ENCODE measurements at regions not wholly inside any gene's neighbourhood (a gene's known extent, or its start where the extent isn't known, plus 50 kb on each side); places are given as distances from the start of the nearest gene placed in this dataset.
"Not testable (repeated sequence)": the region's sequence is repeated elsewhere in the genome, so short reads cannot be mapped to it uniquely, and the experiment has no call there.

DNA sequence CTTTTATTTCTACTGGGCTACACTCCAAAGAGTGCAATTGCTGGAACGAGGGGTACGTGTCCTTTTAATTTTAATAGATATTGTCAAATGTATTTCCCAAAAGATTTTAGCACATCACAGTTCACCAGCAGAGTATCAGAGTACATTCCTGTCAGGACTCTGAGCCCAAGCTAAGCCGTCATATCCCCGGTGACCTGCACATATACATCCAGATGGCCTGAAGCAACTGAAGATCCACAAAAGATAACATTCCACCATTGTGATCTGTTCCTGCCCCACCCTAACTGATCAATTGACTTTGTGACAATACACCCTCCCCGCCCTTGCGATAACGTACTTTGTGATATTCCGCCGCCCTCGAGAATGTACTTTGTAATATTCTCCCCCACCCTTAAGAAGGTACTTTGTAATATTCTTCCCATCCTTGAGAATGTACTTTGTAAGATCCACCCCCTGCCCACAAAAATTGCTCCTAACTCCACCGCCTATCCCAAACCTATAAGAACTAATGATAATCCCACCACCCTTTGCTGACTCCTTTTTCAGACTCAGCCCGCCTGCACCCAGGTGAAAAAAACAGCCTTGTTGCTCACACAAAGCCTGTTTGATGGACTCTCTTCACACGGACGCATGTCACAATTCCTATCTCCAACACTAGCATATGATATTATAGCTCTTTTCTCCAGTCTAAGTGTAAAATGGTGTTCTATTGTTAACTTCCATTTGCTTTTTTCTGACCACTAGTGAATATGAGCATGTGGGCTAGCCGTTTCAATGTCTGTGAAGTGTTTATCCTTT, 93.6 kb downstream of the CCDC71L start:
- TF ChIP-seq EZH2 (IDR thresholded peaks at IDR 0.05; ENCODE audit: low read length): not testable (repeated sequence)
- TF ChIP-seq, protein P1, sequence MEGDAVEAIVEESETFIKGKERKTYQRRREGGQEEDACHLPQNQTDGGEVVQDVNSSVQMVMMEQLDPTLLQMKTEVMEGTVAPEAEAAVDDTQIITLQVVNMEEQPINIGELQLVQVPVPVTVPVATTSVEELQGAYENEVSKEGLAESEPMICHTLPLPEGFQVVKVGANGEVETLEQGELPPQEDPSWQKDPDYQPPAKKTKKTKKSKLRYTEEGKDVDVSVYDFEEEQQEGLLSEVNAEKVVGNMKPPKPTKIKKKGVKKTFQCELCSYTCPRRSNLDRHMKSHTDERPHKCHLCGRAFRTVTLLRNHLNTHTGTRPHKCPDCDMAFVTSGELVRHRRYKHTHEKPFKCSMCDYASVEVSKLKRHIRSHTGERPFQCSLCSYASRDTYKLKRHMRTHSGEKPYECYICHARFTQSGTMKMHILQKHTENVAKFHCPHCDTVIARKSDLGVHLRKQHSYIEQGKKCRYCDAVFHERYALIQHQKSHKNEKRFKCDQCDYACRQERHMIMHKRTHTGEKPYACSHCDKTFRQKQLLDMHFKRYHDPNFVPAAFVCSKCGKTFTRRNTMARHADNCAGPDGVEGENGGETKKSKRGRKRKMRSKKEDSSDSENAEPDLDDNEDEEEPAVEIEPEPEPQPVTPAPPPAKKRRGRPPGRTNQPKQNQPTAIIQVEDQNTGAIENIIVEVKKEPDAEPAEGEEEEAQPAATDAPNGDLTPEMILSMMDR (optimal IDR thresholded peaks at IDR 0.05 in 1 of 3, IDR thresholded peaks at IDR 0.05 in 1 of 3, conservative IDR thresholded peaks at IDR 0.05 in 1 of 3; ENCODE audit: extremely low read depth in 1 of 3, insufficient read depth in 2 of 3, low read length in 3 of 3): not testable (repeated sequence)
